NCI-H2029 (cell line): ENCODE measurements at regions not wholly inside any gene's neighbourhood (a gene's known extent, or its start where the extent isn't known, plus 50 kb on each side); places are given as distances from the start of the nearest gene placed in this dataset.

Source experiments
- DNase-seq: peaks from one replicate; lab custom pipeline; 2025; lab: John Stamatoyannopoulos, UW

- DNase-seq: no peak
Observed at GRCh38 chr11:128190312-128190711, 397.0 kb downstream of the ETS1 start.

GRCh38 chr11:128189823-128190222 is 397.5 kb downstream of the ETS1 start:
- DNase-seq: no peak

- DNase-seq: no peak
Observed at GRCh38 chr11:128188346-128189004, 398.9 kb downstream of the ETS1 start.

- no peak for DNase-seq
Observed at GRCh38 chr11:128187835-128188234, 399.5 kb downstream of the ETS1 start.

- DNase-seq: no peak
Observed at GRCh38 chr11:128187377-128187776, 400.0 kb downstream of the ETS1 start.

GRCh38 chr11:128184981-128185380 is 402.4 kb downstream of the ETS1 start:
- DNase-seq: no peak

- DNase-seq: no peak
Observed at GRCh38 chr11:128182844-128183243, 404.5 kb downstream of the ETS1 start.

- no peak for DNase-seq
Observed at GRCh38 chr11:128181984-128182383, 405.4 kb downstream of the ETS1 start.

- no peak for DNase-seq
Observed at GRCh38 chr11:128181088-128181480, 406.3 kb downstream of the ETS1 start.

- no peak for DNase-seq
Observed at GRCh38 chr11:128180441-128181087, 406.8 kb downstream of the ETS1 start.

GRCh38 chr11:128179512-128179911 is 407.8 kb downstream of the ETS1 start:
- no peak for DNase-seq

GRCh38 chr11:128179039-128179438 is 408.3 kb downstream of the ETS1 start:
- DNase-seq: no peak

- no peak for DNase-seq
Observed at GRCh38 chr11:128174465-128175291, 412.7 kb downstream of the ETS1 start.

GRCh38 chr11:128172046-128172878 is 415.1 kb downstream of the ETS1 start:
- DNase-seq: peak; percentile 70

GRCh38 chr11:128171506-128171905 is 415.9 kb downstream of the ETS1 start:
- DNase-seq: peak; percentile 67

GRCh38 chr11:128165572-128165971 is 421.8 kb downstream of the ETS1 start:
- DNase-seq: no peak

- no peak for DNase-seq
Observed at GRCh38 chr11:128164080-128164741, 423.1 kb downstream of the ETS1 start.

- DNase-seq: no peak
Observed at GRCh38 chr11:128161994-128162393, 425.4 kb downstream of the ETS1 start.

GRCh38 chr11:128161436-128161835 is 425.9 kb downstream of the ETS1 start:
- DNase-seq: no peak

GRCh38 chr11:128158860-128159259 is 428.5 kb downstream of the ETS1 start:
- no peak for DNase-seq
